MM.1S (cell line): ENCODE measurements at regions not wholly inside any gene's neighbourhood (a gene's known extent, or its start where the extent isn't known, plus 50 kb on each side); places are given as distances from the start of the nearest gene placed in this dataset.

Experiments used
- DNase-seq: peaks from one replicate; pipeline ENCODE4 v3.0.0-alpha.2; 2015
- H2AFZ ChIP-seq: fragments of 300-600 bp; sonication (generic); 2 replicates; pipeline ENCODE4 v1.6.0; 2016; ENCODE audit warnings: antibody characterized with exemption, low read length
- H3F3A ChIP-seq: fragments of 300-600 bp; sonication (generic); 2 replicates; pipeline ENCODE4 v1.6.1; 2016; ENCODE audit warnings: mild to moderate bottlenecking, antibody characterized with exemption, low read length, moderate library complexity, mixed read lengths; ENCODE audit not compliant: insufficient read depth
- H3K27ac ChIP-seq: fragments of 300-600 bp; sonication (generic); 2 replicates; pipeline ENCODE4 v1.5.1; 2016; ENCODE audit warnings: mild to moderate bottlenecking, low read length
- H3K27me3 ChIP-seq: fragments of 300-600 bp; sonication (generic); replicated peaks from 2 replicates; pipeline ENCODE4 v1.6.0; 2016; ENCODE audit warnings: low read length; ENCODE audit not compliant: insufficient read depth
- H3K36me3 ChIP-seq: fragments of 300-600 bp; sonication (generic); replicated peaks from 2 replicates; pipeline ENCODE4 v1.6.1; 2016; ENCODE audit warnings: mild to moderate bottlenecking, low read length, mixed read lengths; ENCODE audit not compliant: insufficient read depth
- H3K4me1 ChIP-seq: fragments of 300-600 bp; sonication (generic); 2 replicates; pipeline ENCODE4 v1.6.1; 2016; ENCODE audit warnings: low read length, mixed read lengths
- H3K4me2 ChIP-seq: fragments of 300-600 bp; sonication (generic); 2 replicates; pipeline ENCODE4 v1.6.0; 2016; ENCODE audit warnings: low read depth, low read length
- H3K4me3 ChIP-seq: fragments of 300-600 bp; sonication (generic); 2 replicates; pipeline ENCODE4 v1.5.1; 2016; ENCODE audit warnings: low read length, mixed read lengths
- H3K79me2 ChIP-seq: fragments of 300-600 bp; sonication (generic); 2 replicates; pipeline ENCODE4 v1.6.1; 2016; ENCODE audit warnings: mixed run types, low read length, mixed read lengths
- H3K9ac ChIP-seq: fragments of 300-600 bp; sonication (generic); 2 replicates; pipeline ENCODE4 v1.6.1; 2016; ENCODE audit warnings: low read length, mixed read lengths
- H3K9me2 ChIP-seq: fragments of 300-600 bp; sonication (generic); replicated peaks from 2 replicates; pipeline ENCODE4 v1.6.1; 2016; ENCODE audit warnings: mild to moderate bottlenecking, low read length, mixed read lengths; ENCODE audit not compliant: insufficient read depth
- H3K9me3 ChIP-seq: fragments of 300-600 bp; sonication (generic); replicated peaks from 2 replicates; pipeline ENCODE4 v1.6.1; 2016; ENCODE audit warnings: mild to moderate bottlenecking, low read length, mixed read lengths; ENCODE audit not compliant: insufficient read depth
- H4K20me1 ChIP-seq: fragments of 300-600 bp; sonication (generic); 2 replicates; pipeline ENCODE4 v1.6.1; 2016; ENCODE audit warnings: mild to moderate bottlenecking, low read length, moderate library complexity, mixed read lengths; ENCODE audit not compliant: insufficient read depth
- EZH2 ChIP-seq: fragments of 300-600 bp; sonication (generic); optimal IDR thresholded peaks from 2 replicates; pipeline ENCODE3; 2017; ENCODE audit warnings: low read depth, mild to moderate bottlenecking, antibody characterized with exemption, low read length, mixed read lengths
- EZH2phosphoT487 ChIP-seq: fragments of 300-600 bp; sonication (generic); IDR thresholded peaks from 2 replicates; pipeline ENCODE4 v1.6.1; 2018; ENCODE audit warnings: antibody characterized with exemption, low read length
- TF ChIP-seq, protein P1 (sequence below): fragments of 300-600 bp; sonication (generic); IDR thresholded peaks from 2 replicates; pipeline ENCODE4 v1.5.1; 2016; ENCODE audit warnings: antibody characterized with exemption, low read length, mixed read lengths

DNA sequence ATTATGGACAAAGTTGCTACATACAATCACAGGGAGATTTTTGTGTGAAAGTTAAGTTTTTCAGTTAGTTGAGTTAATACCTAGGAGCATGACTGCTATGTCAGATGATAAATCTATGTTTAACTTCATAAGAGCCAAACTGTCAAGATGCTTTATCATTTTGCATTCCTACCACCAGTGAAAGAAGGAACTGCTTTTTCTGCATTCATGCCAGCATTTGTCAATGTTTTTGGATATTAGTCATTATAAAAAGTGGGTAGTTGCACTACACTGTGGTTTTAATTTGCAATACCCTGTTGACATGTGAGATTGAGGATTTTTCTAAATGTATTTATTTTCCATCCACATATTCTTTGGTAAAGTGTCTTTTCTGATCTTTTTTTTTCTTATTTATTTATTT, 434.0 kb upstream of the MON1B start:
- H3K4me1 ChIP-seq: no peaks in the 10 kb centered on the region
- no peaks in the 10 kb centered on the region for H3K79me2 ChIP-seq
- no peak overlapping the region for H3K4me2 ChIP-seq
- no peaks in the 10 kb centered on the region for H4K20me1 ChIP-seq
- no peaks in the 10 kb centered on the region for H3K9me2 ChIP-seq
- no peaks in the 10 kb centered on the region for H3K9me3 ChIP-seq
- H2AFZ ChIP-seq: no peak overlapping the region
- DNase-seq: no peak
- no peaks in the 10 kb centered on the region for H3K36me3 ChIP-seq
- H3K4me3 ChIP-seq: no peak overlapping the region
- H3K27ac ChIP-seq: no peak overlapping the region
- H3F3A ChIP-seq: no peaks in the 10 kb centered on the region
- TF ChIP-seq, protein P1, sequence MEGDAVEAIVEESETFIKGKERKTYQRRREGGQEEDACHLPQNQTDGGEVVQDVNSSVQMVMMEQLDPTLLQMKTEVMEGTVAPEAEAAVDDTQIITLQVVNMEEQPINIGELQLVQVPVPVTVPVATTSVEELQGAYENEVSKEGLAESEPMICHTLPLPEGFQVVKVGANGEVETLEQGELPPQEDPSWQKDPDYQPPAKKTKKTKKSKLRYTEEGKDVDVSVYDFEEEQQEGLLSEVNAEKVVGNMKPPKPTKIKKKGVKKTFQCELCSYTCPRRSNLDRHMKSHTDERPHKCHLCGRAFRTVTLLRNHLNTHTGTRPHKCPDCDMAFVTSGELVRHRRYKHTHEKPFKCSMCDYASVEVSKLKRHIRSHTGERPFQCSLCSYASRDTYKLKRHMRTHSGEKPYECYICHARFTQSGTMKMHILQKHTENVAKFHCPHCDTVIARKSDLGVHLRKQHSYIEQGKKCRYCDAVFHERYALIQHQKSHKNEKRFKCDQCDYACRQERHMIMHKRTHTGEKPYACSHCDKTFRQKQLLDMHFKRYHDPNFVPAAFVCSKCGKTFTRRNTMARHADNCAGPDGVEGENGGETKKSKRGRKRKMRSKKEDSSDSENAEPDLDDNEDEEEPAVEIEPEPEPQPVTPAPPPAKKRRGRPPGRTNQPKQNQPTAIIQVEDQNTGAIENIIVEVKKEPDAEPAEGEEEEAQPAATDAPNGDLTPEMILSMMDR: no peak
- TF ChIP-seq EZH2 (no peak), EZH2phosphoT487 (no peak)
- H3K9ac ChIP-seq: no peak overlapping the region
- no peaks in the 10 kb centered on the region for H3K27me3 ChIP-seq

DNA sequence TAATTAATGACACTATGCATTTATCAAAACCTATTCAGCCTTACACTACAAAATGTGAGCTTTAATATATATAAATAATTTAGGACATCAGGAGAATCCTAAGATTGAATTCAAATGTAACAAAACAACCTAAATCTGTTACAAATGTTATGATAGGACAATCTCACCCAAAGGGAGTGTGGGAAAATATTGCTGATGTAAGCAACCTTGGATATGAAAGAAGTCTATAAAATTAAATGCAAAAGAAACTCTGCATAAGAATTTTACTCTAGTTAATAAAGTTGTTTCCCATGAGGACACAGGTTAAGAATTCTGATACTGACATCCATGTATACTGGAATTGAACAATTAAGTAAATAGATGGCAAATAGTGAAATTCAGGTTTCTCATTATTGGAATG, 424.5 kb upstream of the MON1B start:
- H3K9me2 ChIP-seq: no peaks in the 10 kb centered on the region
- no peak overlapping the region for H3K4me3 ChIP-seq
- no peak for DNase-seq

DNA sequence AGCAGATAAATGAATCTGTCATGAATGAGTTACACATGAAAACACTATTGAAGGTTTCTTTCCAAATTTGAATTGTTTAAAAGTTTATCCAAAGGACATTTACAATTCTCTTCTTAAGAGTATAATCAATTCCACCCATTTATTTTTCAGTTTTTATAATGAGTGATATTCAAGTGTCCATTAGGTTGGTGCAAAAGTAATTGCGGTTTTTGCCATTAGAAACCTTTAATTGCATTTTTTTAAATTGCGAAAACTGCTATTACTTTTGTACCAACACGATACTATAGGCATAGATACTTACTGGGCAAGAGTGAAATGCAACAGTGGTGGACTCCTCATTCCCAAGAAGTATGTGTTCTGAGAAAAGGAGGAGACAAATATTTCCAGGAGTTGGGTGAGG, 422.7 kb upstream of the MON1B start:
- DNase-seq: no peak
- H3K9me3 ChIP-seq: no peaks in the 10 kb centered on the region
- H4K20me1 ChIP-seq: no peaks in the 10 kb centered on the region
- no peak overlapping the region for H3K27ac ChIP-seq
- TF ChIP-seq, protein P1: no peak
- H3K9ac ChIP-seq: no peak overlapping the region
- no peak overlapping the region for H3K4me2 ChIP-seq
- no peak overlapping the region for H2AFZ ChIP-seq
- H3K36me3 ChIP-seq: no peaks in the 10 kb centered on the region
- no peaks in the 10 kb centered on the region for H3K4me1 ChIP-seq
- H3K79me2 ChIP-seq: no peaks in the 10 kb centered on the region
- no peaks in the 10 kb centered on the region for H3F3A ChIP-seq
- H3K9me2 ChIP-seq: no peaks in the 10 kb centered on the region
- no peak overlapping the region for H3K4me3 ChIP-seq
- H3K27me3 ChIP-seq: no peaks in the 10 kb centered on the region

More for the DNA sequence above, 424.5 kb upstream of the MON1B start:
- Histone ChIP-seq H3F3A (no peaks in the 10 kb centered on the region), H3K9me3 (no peaks in the 10 kb centered on the region), H3K27me3 (no peaks in the 10 kb centered on the region), H3K4me2 (no peak overlapping the region), H3K9ac (no peak overlapping the region), H3K27ac (no peak overlapping the region), H2AFZ (no peak overlapping the region), H4K20me1 (no peaks in the 10 kb centered on the region), H3K79me2 (no peaks in the 10 kb centered on the region), H3K36me3 (no peaks in the 10 kb centered on the region), H3K4me1 (no peaks in the 10 kb centered on the region)
- TF ChIP-seq EZH2phosphoT487 (no peak), EZH2 (no peak)
- TF ChIP-seq, protein P1: no peak

- no peaks in the 10 kb centered on the region for H4K20me1 ChIP-seq
- no peak overlapping the region for H3K9ac ChIP-seq
- H3K27ac ChIP-seq: no peak overlapping the region
- H3K4me3 ChIP-seq: no peak overlapping the region
- no peak overlapping the region for H2AFZ ChIP-seq
- no peaks in the 10 kb centered on the region for H3K79me2 ChIP-seq
- no peaks in the 10 kb centered on the region for H3K9me2 ChIP-seq
- H3K4me1 ChIP-seq: no peaks in the 10 kb centered on the region
- H3K4me2 ChIP-seq: no peak overlapping the region
- no peaks in the 10 kb centered on the region for H3K36me3 ChIP-seq
- no peaks in the 10 kb centered on the region for H3K27me3 ChIP-seq
- no peak for DNase-seq
- TF ChIP-seq, protein P1: no peak
- TF ChIP-seq EZH2 (no peak), EZH2phosphoT487 (no peak)
- no peaks in the 10 kb centered on the region for H3K9me3 ChIP-seq
- H3F3A ChIP-seq: no peaks in the 10 kb centered on the region
Measured at GRCh38 chr16:76768948-76769347, 422.0 kb upstream of the MON1B start.
